ENCODE measurements at regions not wholly inside any gene's neighbourhood (a gene's known extent, or its start where the extent isn't known, plus 50 kb on each side); places are given as distances from the start of the nearest gene placed in this dataset.

- Histone ChIP-seq H3K4me3 (ENCODE audit: extremely low read depth in 1 of 4, insufficient read depth in 2 of 4, low read depth in 3 of 4, low read length in 4 of 4) (no peak overlapping the region), H3K27me3 (replicated peaks in 1 of 4; ENCODE audit: control insufficient read depth in 3 of 4, extremely low read depth in 1 of 4, insufficient read depth in 3 of 4, low read length in 3 of 4) (no peaks in the 10 kb centered on the region), H2AFZ (ENCODE audit: low read length) (no peak overlapping the region), H4K91ac (replicated peaks; ENCODE audit: insufficient read length, low read length) (no peak overlapping the region), H3K4ac (replicated peaks; ENCODE audit: insufficient read length, low read depth, low read length) (no peak overlapping the region), H3K4me1 (replicated peaks in 1 of 4; ENCODE audit: control insufficient read depth in 3 of 4, insufficient read depth in 4 of 4, low read length in 3 of 4) (no peaks in the 10 kb centered on the region), H4K5ac (ENCODE audit: insufficient read length, low read depth, low read length) (no peak overlapping the region), H3K14ac (ENCODE audit: insufficient read length) (no peak overlapping the region), H2AK5ac (ENCODE audit: low read depth, low read length) (no peak overlapping the region), H3K79me1 (ENCODE audit: low read depth, low read length) (no peaks in the 10 kb centered on the region), H3K9ac (replicated peaks in 1 of 4; ENCODE audit: extremely low read depth in 1 of 4, low read depth in 3 of 4, low read length in 3 of 4) (no peak overlapping the region), H3K23ac (ENCODE audit: insufficient read length) (no peak overlapping the region), H3K18ac (ENCODE audit: extremely low read depth, low read length) (no peak overlapping the region), H2BK120ac (replicated peaks; ENCODE audit: low read depth, low read length) (no peak overlapping the region), H2BK20ac (ENCODE audit: low read length) (no peak overlapping the region), H3K79me2 (ENCODE audit: control insufficient read depth in 1 of 2, insufficient read depth in 2 of 2, low read length in 2 of 2) (no peaks in the 10 kb centered on the region), H3K23me2 (ENCODE audit: low read depth, low read length) (no peaks in the 10 kb centered on the region), H3K9me3 (ENCODE audit: insufficient read depth in 2 of 2, low read depth in 1 of 2, low read length in 1 of 2) (no peaks in the 10 kb centered on the region), H4K20me1 (replicated peaks in 1 of 2; ENCODE audit: control insufficient read depth in 1 of 2, insufficient read depth in 2 of 2, low read length in 2 of 2) (no peaks in the 10 kb centered on the region), H4K8ac (ENCODE audit: extremely low read depth, insufficient read depth, low read length) (no peak overlapping the region), H3K27ac (ENCODE audit: low read depth, low read length) (no peak overlapping the region), H2BK12ac (ENCODE audit: low read depth, low read length) (no peak overlapping the region), H2BK5ac (ENCODE audit: low read depth, low read length) (no peak overlapping the region), H3K36me3 (ENCODE audit: control insufficient read depth in 2 of 4, insufficient read depth in 4 of 4, low read length in 3 of 4) (no peaks in the 10 kb centered on the region), H2BK15ac (ENCODE audit: low read length) (no peak overlapping the region), H3K56ac (replicated peaks; ENCODE audit: insufficient read length, low read depth, low read length) (no peak overlapping the region), H3K4me2 (ENCODE audit: insufficient read depth in 1 of 2, low read depth in 2 of 2, low read length in 2 of 2) (no peak overlapping the region)
- WGBS, 2 experiments (ENCODE audit: extremely low coverage in 1 of 2, insufficient coverage in 1 of 2, insufficient read length in 1 of 2, insufficient replicate concordance in 2 of 2, low coverage in 1 of 2, low lambda C conversion rate in 2 of 2, missing lambda C conversion rate in 1 of 2): 87% methylated on average over 2 of the region's 2 CpGs; no CpG with 5 or more reads in 1 of the 2 experiments
- POLR2A ChIA-PET (ENCODE audit: partially characterized antibody): no interaction called here
- DNase-seq (ENCODE audit: low read depth in 1 of 2, low spot score in 2 of 2): no peak
- CTCF ChIA-PET (ENCODE audit: partially characterized antibody): interaction anchor here (1.5 kb wide), 1 partner anchor 17 kb away, joined by 4 read pairs; no protein-coding TSS in a partner anchor
- FAIRE-seq: no peak
- no peak for TF ChIP-seq SUZ12 (IDR thresholded peaks at IDR 0.05; ENCODE audit: low read length)
- no peak for TF ChIP-seq KDM4A (IDR thresholded peaks at IDR 0.05; ENCODE audit: low read depth, low read length, severe bottlenecking)
- TF ChIP-seq CTCF (IDR thresholded peaks at IDR 0.05; ENCODE audit: control extremely low read depth in 1 of 3, insufficient read depth in 1 of 3, low read depth in 1 of 3, low read length in 3 of 3): no peak
- TF ChIP-seq SIRT6 (IDR thresholded peaks at IDR 0.05; ENCODE audit: low read length): no peak
- no peak for TF ChIP-seq GTF2F1 (IDR thresholded peaks at IDR 0.05; ENCODE audit: borderline replicate concordance, low read depth, low read length)
- no peak for TF ChIP-seq POLR2A (IDR thresholded peaks at IDR 0.05; ENCODE audit: control extremely low read depth in 1 of 2, low read depth in 2 of 2, low read length in 2 of 2)
- TF ChIP-seq CBX8 (IDR thresholded peaks at IDR 0.05; ENCODE audit: borderline replicate concordance, low read depth, low read length): no peak
- no peak for TF ChIP-seq CBX5 (IDR thresholded peaks at IDR 0.05; ENCODE audit: low read depth, low read length)
- TF ChIP-seq KDM5A (IDR thresholded peaks at IDR 0.05; ENCODE audit: low read length): no peak
- TF ChIP-seq, protein P1, sequence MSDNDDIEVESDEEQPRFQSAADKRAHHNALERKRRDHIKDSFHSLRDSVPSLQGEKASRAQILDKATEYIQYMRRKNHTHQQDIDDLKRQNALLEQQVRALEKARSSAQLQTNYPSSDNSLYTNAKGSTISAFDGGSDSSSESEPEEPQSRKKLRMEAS (IDR thresholded peaks at IDR 0.05): no peak
- TF ChIP-seq JUND (IDR thresholded peaks at IDR 0.05; ENCODE audit: low read length): no peak
- TF ChIP-seq CHD1 (IDR thresholded peaks at IDR 0.05; ENCODE audit: low read depth, low read length): no peak
- TF ChIP-seq EP300 (IDR thresholded peaks at IDR 0.05; ENCODE audit: borderline replicate concordance in 1 of 2, low read depth in 2 of 2, low read length in 2 of 2): no peak
Measured at GRCh38 chr12:74381958-74382357, 155.7 kb upstream of the ATXN7L3B start.

Data from H1 (cell line).